ENCODE measurements at regions not wholly inside any gene's neighbourhood (a gene's known extent, or its start where the extent isn't known, plus 50 kb on each side); places are given as distances from the start of the nearest gene placed in this dataset.
A peak's percentile ranks its signal among the peaks of the same experiment; 100 is the strongest.

DNA sequence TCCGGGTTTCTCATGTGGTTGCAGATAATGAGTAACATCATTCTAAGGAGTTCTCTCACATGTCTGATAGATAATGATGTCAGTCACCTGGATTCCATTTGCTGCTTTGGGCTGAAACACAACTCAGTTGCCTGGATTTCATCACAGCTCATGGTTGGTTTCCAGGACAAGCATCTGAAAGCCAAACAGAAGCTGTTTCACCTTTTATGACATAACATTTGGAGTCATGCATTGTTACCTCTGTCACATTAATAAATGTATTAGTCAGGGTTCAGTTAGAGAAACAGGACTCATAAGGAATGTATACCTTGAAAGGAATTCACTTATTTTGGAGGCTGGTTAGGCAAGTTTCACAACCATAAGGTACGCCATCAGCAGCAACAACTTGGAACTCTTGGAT, 251.9 kb upstream of the ATXN7L3B start:
- H3K27me3 Mint-ChIP-seq: no peaks in the 10 kb centered on the region
- no peaks in the 10 kb centered on the region for H3K36me3 Mint-ChIP-seq
- TF ChIP-seq, protein P1, sequence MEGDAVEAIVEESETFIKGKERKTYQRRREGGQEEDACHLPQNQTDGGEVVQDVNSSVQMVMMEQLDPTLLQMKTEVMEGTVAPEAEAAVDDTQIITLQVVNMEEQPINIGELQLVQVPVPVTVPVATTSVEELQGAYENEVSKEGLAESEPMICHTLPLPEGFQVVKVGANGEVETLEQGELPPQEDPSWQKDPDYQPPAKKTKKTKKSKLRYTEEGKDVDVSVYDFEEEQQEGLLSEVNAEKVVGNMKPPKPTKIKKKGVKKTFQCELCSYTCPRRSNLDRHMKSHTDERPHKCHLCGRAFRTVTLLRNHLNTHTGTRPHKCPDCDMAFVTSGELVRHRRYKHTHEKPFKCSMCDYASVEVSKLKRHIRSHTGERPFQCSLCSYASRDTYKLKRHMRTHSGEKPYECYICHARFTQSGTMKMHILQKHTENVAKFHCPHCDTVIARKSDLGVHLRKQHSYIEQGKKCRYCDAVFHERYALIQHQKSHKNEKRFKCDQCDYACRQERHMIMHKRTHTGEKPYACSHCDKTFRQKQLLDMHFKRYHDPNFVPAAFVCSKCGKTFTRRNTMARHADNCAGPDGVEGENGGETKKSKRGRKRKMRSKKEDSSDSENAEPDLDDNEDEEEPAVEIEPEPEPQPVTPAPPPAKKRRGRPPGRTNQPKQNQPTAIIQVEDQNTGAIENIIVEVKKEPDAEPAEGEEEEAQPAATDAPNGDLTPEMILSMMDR (conservative IDR thresholded peaks at IDR 0.05): no peak
- peak overlapping the region; percentile 21 for H3K4me3 Mint-ChIP-seq
- H3K27ac Mint-ChIP-seq: peak overlapping the region; percentile 72
- H3K9me3 Mint-ChIP-seq: no peaks in the 10 kb centered on the region
- no peak for DNase-seq (ENCODE audit: extremely low spot score, unreplicated experiment)
- no peaks in the 10 kb centered on the region for H3K4me1 Mint-ChIP-seq (ENCODE audit: unreplicated experiment)

DNA sequence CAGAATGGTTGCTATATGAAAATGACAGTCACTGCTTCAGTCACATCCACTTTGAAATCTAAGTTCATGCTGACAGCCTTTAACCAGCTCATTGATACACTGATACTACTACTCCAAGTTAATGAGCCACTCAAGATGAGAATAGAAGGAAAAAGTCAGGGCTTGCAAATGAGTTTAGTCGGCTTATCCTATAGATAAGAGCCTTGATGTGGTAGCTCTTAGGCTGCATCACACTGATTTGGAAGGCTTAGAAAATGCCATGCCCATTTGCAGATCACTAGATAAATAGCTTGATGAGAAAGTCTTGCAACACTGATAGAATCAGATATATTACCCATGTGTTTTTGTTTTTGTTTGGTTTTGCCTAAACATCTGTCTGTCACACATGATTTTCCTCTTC, 251.4 kb upstream of the ATXN7L3B start:
- TF ChIP-seq, protein P1 (conservative IDR thresholded peaks at IDR 0.05): no peak
- Mint-ChIP-seq H3K4me1 (ENCODE audit: unreplicated experiment) (no peaks in the 10 kb centered on the region), H3K4me3 (no peak overlapping the region), H3K36me3 (no peaks in the 10 kb centered on the region), H3K27me3 (no peaks in the 10 kb centered on the region), H3K9me3 (no peaks in the 10 kb centered on the region), H3K27ac (peak overlapping the region; percentile 72)
- DNase-seq (ENCODE audit: extremely low spot score, unreplicated experiment): no peak

DNA sequence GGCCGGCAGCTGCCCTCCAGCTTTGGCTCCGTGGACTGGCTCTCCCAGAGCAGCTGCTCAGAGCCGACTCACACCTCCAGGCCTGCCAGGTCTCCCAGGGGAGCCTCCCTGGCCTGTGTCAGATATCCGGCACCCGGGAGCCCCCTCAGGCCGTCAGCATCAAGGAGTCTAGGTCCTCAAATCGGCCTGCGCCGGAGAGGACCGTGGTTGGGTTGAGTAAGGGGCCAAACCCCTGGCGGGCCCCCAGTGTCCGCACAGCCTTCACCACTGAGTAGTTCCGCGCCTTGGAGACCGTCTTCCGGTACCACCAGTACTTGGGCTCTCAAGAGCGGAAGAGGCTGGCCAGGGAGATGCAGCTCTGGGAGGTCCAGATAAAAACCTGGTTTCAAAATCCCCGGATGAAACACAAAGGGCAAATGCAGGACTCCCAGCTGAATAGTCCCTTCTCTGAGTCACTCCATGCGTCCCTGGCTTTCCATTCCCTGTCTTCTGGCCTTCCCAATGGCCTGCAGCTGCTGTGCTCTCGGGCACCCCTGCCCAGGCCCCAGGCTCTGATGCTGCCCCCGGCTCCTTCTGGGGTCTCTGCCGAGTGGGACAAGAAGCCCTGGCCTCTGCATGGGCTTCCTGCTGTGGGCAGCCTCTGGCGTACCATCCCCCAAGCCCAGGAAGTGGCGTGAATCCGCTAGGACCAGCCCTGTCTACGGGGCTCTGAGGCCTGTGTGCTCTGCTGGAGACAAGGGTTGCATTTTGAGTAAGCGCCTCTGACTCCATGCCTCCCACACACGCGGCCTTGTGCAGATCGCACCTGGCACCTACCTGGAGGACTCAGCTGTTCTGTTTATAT, 245.1 kb upstream of the ATXN7L3B start:
- Mint-ChIP-seq H3K27ac (no peak overlapping the region), H3K27me3 (no peaks in the 10 kb centered on the region)

DNA sequence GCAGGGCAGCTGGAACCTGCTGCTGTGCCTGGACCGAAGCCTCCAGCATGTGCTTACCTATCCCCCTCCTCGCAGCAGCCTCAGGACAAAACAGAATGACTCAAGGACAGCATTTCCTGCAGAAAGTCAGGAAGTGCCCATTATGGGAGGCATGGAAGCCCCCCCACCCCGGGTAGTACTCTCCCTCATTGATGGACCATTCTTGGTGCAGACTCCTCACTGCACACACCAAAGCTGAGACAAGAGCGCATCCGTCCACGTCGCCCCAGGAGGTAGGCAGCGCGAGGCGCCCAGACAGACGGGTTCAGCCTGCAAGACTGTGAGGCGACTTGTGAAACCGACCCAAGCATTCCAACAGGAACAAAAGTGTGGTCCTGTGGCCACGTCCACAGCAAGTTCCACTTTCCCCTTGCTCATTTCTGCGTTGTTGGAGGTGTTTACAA, 243.9 kb upstream of the ATXN7L3B start:
- H3K36me3 Mint-ChIP-seq: no peaks in the 10 kb centered on the region

More for the DNA sequence above, 245.1 kb upstream of the ATXN7L3B start:
- Mint-ChIP-seq H3K4me1 (ENCODE audit: unreplicated experiment) (no peaks in the 10 kb centered on the region), H3K36me3 (no peaks in the 10 kb centered on the region), H3K4me3 (no peak overlapping the region), H3K9me3 (no peaks in the 10 kb centered on the region)
- DNase-seq (ENCODE audit: extremely low spot score, unreplicated experiment): no peak
- TF ChIP-seq, protein P1 (conservative IDR thresholded peaks at IDR 0.05): no peak

DNA sequence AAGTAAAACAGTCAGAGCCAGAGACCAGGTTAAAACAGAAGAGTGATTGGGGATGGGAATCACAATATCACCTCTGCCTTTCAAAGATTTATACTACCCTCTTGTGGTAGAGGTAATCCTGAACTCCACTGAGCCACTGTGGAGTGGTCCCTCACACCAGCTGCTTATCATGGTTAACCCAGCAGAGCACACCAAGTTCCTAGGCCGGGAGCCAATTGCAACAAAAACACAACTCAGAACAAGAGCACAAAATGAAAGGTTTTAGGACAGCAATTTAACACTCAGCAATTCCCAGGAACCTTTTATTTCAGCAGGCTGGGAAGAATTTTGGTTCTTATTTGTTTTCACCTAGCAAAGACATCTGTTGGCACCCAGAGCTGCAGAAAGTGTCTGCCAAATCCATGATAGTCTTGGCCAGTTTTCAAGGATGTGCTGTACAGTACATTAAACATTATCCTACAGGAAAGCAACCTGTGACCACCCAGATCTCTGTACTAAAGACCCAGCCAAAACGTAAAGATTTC, 220.5 kb upstream of the ATXN7L3B start:
- H3K36me3 Mint-ChIP-seq: no peaks in the 10 kb centered on the region
- TF ChIP-seq, protein P1 (conservative IDR thresholded peaks at IDR 0.05): peak; percentile 70
- no peak overlapping the region for H3K27ac Mint-ChIP-seq
- DNase-seq (ENCODE audit: extremely low spot score, unreplicated experiment): no peak
- no peaks in the 10 kb centered on the region for H3K9me3 Mint-ChIP-seq
- H3K27me3 Mint-ChIP-seq: no peaks in the 10 kb centered on the region
- H3K4me1 Mint-ChIP-seq (ENCODE audit: unreplicated experiment): peaks cover 10% of the 10 kb centered on the region
- no peak overlapping the region for H3K4me3 Mint-ChIP-seq

More for the DNA sequence above, 243.9 kb upstream of the ATXN7L3B start:
- no peaks in the 10 kb centered on the region for H3K27me3 Mint-ChIP-seq
- no peaks in the 10 kb centered on the region for H3K9me3 Mint-ChIP-seq
- no peak overlapping the region for H3K27ac Mint-ChIP-seq
- TF ChIP-seq, protein P1 (conservative IDR thresholded peaks at IDR 0.05): no peak
- H3K4me3 Mint-ChIP-seq: no peak overlapping the region
- DNase-seq (ENCODE audit: extremely low spot score, unreplicated experiment): no peak
- no peaks in the 10 kb centered on the region for H3K4me1 Mint-ChIP-seq (ENCODE audit: unreplicated experiment)

Measured in type B pancreatic cell (in vitro differentiated cells).